ENCODE measurements at regions not wholly inside any gene's neighbourhood (a gene's known extent, or its start where the extent isn't known, plus 50 kb on each side); places are given as distances from the start of the nearest gene placed in this dataset.

DNA sequence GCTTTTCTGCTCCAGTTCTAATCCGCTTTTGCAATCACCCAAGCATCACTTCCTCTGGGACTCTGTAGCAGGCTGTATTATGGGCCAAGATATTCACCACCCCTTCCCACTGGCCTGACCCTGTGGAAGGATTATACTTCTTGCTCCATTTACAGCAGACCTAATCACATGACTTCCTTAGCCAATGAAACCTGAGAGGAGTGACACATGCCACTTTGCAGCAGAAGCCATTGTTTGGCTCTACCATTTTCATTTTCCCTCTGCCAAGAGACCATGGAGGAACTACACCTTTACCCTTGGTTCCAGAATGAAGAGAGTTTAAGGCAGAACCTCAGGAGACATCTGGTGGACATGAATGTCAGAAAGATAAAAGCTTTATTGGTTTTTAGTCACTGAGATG, 134.9 kb upstream of the HSD17B12 start:
- DNase-seq (ENCODE audit: low read depth): no peak

- DNase-seq (ENCODE audit: low read depth): no peak
Observed at GRCh38 chr11:43546561-43547429, 133.7 kb upstream of the HSD17B12 start.

- DNase-seq (ENCODE audit: low read depth): no peak
Observed at GRCh38 chr11:43547430-43547831, 133.1 kb upstream of the HSD17B12 start.

- no peak for DNase-seq (ENCODE audit: low read depth)
Observed at GRCh38 chr11:43547889-43548381, 132.6 kb upstream of the HSD17B12 start.

DNA sequence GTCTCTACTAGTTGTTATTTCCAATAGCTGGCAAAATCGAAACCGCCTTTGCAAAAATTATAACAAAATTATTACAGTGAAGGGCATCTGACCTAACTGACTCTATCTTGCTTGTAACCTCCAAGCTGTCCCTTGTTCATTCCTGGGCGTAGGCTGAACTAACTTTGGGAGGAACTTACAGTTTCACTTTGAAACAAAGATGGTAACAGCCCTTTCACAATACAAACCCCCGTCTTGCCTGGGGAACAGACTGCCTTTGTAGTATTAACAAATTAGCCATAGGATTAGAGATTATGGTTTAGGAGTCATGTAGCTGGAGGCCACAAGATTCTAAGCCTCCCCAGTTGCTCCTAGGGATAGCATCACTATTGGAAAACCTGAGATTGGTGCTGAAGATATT, 131.6 kb upstream of the HSD17B12 start:
- DNase-seq (ENCODE audit: low read depth): no peak

DNA sequence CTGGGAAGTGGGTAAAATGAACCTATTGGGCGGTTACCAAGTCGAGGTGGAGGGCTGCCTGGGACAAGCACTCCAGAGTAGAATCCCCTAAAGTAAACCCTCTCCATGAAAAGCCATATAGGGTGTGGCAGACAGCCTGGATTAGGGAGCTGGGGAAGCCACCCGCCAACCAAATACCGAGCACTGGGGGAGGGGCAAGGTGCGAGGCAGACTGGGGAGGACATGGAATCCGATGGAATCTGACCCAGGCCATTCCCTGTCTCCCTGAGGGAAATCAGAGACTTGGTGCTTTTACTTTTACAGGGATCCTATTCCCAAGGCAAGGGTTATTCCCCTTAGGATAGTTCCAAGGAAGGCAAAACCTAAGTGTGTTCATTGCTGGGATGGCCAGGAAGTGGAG, 130.9 kb upstream of the HSD17B12 start:
- DNase-seq (ENCODE audit: low read depth): no peak

DNA sequence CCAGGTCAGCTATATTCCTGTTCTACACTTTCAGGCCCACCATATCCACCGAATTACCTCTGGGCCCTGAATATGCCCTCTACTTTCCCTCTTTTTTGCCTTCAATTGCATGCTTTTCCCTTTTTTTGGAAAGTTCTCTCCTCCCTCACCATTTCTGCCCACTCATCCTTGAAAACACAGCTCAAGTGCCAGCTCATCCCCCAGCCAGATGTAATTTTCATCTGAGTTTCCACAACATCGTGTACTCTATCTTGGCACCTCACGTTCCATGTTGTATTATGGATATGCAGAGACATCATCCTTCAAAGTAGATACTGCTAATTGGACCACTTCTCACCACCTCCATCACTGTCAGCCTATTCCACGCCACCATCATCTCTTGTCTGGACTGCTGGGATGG, 129.8 kb upstream of the HSD17B12 start:
- DNase-seq (ENCODE audit: low read depth): no peak

DNA sequence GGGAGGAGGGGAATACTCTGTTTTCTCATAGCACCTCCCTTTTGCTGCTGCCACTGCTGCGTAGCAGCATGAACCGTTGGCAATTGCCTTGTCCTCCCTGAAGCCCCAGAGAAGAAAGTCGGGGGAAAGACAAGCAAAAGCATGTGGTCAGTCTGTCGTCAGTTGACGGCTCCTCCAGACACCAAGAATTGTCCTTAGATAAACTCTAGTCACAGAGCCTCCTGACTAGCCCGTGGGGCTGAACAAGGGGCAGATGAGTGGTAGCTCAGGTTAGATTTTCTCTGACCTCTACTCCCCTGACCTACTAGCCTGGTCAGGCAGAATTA, 126.4 kb upstream of the HSD17B12 start:
- no peak for DNase-seq (ENCODE audit: low read depth)

DNA sequence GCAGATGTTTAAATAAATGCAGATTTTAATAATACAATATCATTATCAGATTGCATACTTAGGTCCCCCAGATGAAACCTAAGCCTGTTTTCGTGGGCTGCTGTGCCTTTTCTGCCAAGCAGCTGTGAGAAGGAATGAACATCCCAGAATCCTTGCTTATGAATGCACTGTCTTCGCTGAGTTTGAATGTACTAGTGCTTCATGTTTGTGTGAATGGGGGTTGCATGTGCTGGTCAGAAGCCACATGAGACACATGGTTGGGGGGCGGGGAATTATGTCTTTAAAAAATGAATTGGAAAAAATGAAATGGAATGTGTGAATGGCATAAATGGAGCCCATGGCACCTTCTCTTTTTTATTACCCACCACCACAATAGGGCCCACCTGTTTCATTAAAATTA, 125.4 kb upstream of the HSD17B12 start:
- no peak for DNase-seq (ENCODE audit: low read depth)

DNA sequence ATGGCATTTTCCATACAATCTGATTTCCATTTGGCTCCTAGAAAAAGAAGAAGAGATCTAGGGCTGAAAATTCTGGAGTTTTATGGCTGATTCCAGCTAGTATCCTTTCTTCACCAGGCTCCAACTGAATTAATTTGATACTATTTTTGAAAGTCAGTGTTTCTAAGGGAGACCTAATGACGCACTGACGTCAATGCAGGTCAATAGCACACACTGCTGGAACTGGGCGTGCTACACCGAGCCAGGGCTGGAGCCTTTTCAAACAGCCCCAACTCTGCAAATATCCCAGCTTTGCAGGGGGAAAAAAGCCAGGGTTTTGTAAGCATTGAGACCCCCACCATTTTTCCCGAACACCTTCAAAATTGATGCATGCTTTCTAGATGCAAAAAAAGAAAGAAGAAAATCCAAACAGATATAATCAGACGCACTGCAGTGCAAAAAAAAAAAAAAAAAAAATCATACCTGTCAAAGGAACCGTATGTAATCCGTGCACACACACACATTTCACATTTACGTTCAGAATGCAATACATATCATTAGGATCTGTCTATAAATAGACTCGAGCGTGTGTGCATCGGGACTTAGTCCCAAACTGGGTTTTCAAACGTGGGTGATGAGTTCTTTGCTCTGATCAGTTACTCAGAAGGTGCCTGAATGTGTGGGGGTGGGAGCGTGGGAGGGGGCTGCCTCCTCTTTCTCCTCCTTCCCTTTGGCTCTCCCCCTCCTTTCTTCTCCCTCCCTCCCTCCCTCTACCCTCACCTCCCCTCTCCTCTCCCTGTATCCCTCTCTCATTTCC, 124.5 kb upstream of the HSD17B12 start:
- DNase-seq (ENCODE audit: low read depth): peak; percentile 8

DNA sequence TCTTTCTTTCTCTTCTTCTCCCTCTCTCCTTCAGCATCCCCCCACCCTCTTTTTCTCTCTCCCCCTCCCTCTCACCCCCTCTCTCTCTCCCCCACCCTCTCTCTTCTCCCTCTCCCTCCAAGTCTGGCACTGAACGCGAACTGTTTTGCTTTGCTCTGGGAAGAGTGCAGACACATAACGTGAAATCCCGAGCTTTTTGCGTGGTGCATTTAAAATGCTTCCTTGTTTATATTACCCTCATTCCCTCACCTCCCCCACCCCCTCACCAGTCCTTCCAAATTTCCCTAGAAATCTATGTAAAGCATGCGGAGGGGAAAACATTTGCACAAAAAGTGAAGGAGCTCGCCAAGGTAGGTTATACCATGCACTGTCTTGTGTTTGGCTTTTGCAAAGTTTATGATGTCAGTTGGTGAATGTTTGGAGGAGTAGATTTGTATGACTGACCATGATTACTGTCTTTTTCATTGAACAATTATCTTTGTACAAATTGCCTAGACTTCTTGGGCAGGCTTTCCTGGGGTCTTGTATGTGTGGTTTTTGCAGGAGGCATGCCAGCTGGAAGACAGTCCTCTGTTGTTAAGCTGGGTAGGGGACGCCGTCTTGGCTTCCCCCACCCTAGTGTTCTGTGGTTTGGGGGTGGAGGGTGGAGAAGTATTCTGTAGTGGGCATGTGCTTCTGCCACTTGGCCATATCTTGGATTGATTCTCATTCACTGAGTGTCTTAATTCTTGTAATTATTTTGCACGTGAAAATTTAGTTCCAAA, 123.7 kb upstream of the HSD17B12 start:
- no peak for DNase-seq (ENCODE audit: low read depth)

GRCh38 chr11:43557553-43558110, 122.9 kb upstream of the HSD17B12 start:
- DNase-seq (ENCODE audit: low read depth): no peak

- no peak for DNase-seq (ENCODE audit: low read depth)
Observed at GRCh38 chr11:43558146-43558545, 122.4 kb upstream of the HSD17B12 start.

DNA sequence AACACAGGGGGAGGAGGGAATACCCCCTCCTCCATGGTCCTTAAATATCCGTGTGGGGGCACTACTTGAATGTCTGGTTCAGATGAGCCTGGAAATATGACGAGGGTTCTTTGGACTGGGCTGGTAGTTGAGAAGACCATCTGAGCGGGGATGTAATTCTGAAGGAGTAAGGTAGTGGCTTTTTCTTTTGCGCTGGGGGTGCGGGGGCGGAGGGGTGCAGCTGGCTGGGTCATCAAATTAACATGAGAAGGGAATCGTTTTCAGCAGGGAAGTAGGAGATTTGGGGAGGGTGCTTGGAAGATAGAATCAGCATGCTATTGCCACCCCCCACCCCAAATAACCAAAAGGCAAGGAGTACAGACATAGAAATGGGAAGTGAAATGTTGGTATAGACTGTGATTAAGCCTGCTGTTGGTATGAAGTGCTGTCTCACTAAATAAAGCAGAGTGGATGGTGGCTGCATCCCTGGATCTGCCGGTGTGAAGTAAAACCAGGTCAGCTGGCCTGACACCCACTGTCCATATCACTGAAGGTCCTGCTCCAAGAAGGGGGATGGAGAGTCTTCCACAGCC, 121.9 kb upstream of the HSD17B12 start:
- no peak for DNase-seq (ENCODE audit: low read depth)

DNA sequence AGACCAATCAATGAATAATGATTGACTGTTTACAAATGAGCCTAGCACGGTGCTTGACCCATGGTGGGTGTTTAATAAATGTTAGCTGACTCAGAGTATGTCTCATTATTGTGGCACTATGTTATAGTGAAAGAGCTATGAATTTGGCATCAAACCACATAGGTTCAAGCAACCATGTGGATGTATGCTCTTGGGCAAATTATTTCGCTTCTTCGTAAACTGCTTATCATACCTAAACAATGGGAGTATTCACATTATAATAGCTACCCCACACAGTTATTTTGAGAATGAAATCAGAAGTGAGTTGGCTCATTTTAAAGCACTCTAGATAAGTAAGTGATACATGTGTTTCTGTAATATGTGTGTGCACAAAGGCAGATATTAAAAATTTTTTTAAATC, 118.7 kb upstream of the HSD17B12 start:
- DNase-seq (ENCODE audit: low read depth): no peak

DNA sequence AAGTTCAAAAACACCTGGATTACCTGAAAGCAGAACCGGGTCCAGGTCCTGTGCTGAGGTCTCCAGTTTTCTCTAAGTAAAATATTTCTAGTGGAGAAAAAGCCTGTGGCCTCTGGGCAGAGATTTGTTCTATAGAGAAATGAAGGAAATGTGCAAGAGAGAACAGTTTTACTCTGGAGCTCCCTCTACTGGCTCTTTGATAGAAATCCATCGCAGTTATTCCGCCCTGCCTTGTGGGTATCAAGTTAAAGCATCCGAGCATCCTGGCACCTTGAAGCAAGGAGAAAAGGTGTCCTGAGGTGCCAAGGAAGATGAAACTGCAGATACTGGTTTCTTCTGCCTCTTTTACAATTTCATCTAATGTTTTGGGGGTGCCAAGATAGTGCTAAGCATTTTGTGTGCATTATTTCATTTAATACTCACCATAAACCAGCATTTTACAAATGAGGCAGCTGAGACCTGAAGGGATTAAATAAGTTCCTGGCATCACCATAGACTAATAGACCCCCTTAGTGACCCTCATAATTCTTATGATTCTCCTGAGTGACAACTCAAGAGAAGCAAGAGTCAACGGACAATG, 113.1 kb upstream of the HSD17B12 start:
- DNase-seq (ENCODE audit: low read depth): peak; percentile 28

GRCh38 chr11:43573233-43573632, 107.3 kb upstream of the HSD17B12 start:
- no peak for DNase-seq (ENCODE audit: low read depth)

DNA sequence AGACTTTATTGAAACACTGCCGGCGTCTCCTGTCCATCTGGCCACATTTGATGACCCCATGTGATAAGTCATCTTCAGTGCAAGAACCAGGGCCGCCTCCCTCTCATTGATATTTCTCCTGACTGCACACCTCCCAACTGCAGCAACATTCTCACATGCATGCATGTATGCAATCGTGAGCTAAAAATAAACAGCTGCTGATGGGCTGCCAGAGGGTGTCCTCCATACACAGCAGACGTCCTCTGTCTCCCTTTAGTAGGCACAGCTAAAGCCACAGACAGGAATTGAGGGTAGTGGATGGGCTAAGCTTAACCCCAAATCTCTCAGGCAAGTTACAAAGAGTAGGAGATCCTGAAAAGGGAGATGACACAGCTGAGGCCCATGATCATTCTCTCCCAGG, 106.7 kb upstream of the HSD17B12 start:
- no peak for DNase-seq (ENCODE audit: low read depth)

DNA sequence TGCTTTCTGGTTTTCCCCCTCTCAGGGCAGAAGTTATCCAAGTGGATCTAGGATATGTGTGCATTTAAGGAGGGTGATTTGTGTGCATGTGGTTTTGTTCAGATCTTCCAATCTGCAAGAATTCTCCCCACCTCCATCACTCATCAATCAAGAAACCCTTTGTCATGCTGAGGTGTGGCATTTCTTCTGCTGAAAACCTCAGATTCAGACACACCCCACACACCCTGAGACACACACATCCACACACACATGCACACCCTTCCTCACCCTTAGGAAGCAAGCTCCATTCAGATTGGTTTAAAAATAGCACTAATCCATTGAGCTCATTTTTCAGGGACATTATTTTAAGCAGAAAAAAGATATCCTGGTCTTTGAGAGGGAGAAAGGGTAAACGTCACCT, 106.1 kb upstream of the HSD17B12 start:
- DNase-seq (ENCODE audit: low read depth): no peak

DNA sequence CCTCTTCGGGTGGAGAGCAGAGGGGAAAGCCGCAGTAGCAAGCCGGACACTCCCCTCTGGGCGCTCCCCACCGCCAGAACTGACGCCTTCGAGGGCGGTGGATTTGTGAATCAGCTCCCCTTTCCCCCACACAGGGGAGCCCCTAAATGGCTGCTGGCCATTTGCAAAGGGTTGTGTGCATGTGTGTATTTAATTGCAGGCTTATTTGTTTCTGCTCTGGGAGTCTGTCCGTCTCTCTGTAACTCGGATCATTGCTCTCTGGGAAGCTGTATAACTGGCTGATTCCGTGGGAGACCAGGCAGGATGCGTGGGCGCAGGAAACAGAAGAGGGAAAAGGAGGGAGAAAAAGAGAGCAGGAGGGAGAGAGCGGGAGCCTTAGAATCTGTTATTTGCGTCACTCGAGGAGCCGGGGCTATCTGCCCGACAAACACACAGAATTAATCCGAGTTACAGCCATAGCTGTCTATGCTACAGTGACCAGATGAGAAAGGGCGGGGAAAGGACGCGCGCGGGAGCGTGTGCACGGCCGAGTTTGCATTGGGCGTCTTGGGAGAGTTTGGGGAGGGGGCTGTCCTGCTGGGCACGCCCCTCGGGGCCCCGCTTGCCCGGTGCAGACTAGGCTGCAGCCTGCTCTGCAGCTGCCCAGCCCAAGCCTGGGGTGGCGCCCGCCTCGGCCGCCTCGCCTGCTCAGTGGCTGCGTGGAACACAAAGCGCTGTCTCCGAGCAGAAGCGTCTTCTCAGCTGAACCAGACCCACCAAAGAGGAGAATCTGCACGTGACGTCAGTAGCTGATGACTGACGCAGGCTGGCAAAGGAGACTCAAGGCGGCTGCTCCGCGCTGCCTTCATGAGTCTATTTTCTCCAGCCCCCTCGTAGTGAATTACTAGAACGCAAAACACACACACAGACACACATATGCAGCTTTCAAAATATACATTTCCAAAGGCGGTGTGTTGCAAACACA, 105.3 kb upstream of the HSD17B12 start:
- DNase-seq (ENCODE audit: low read depth): peak; percentile 21

Measured in fibroblast of gingiva (primary cell).